Stomach (tissue), 4 donors: ENCODE measurements at regions not wholly inside any gene's neighbourhood (a gene's known extent, or its start where the extent isn't known, plus 50 kb on each side); places are given as distances from the start of the nearest gene placed in this dataset.

Experiments
- POLR2A ChIP-seq, 4 donors: fragments of 450-650 bp; IDR thresholded peaks; one replicate each; pipeline ENCODE4 v1.6.1; 2016; ENCODE audit warnings: antibody characterized with exemption in 4 of 4, control low read depth in 2 of 4, mild to moderate bottlenecking in 1 of 4, moderate library complexity in 1 of 4
- POLR2AphosphoS5 ChIP-seq, 3 donors: sonication (generic); formaldehyde crosslinking; IDR thresholded peaks; one replicate each; pipeline ENCODE4 v1.6.1; 2016; ENCODE audit warnings: antibody characterized with exemption in 3 of 3
- TF ChIP-seq, protein P1 (sequence below), 7 experiments: fragments of 450-650 bp in 4 of 7; fragments of 200-600 bp in 3 of 7; sonication (generic) in 3 of 7; IDR thresholded peaks; one replicate each; pipeline ENCODE4 v1.5.1; 2016 to 2019; ENCODE audit warnings: antibody characterized with exemption in 7 of 7, control low read depth in 2 of 7, mild to moderate bottlenecking in 1 of 7

DNA sequence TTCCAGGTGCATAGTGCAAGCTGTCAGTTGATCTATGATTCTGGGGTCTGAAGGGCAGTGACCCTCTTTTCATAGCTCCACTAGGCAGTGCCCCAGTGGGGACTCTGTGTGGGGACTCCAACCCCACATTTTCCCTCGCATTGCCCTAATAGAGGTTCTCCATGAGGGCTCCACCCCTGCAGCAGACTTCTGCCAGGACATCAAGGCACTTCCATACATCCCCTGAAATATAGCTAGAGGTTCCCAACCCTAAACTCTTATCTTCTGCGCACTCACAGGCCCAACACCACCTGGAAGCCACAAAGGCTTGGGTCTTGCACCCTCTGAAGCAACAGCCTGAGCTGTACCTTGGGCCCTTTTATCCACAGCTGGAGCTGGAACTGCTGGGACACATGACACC, 65.7 kb upstream of the PKN2 start:
- TF ChIP-seq, protein P1, sequence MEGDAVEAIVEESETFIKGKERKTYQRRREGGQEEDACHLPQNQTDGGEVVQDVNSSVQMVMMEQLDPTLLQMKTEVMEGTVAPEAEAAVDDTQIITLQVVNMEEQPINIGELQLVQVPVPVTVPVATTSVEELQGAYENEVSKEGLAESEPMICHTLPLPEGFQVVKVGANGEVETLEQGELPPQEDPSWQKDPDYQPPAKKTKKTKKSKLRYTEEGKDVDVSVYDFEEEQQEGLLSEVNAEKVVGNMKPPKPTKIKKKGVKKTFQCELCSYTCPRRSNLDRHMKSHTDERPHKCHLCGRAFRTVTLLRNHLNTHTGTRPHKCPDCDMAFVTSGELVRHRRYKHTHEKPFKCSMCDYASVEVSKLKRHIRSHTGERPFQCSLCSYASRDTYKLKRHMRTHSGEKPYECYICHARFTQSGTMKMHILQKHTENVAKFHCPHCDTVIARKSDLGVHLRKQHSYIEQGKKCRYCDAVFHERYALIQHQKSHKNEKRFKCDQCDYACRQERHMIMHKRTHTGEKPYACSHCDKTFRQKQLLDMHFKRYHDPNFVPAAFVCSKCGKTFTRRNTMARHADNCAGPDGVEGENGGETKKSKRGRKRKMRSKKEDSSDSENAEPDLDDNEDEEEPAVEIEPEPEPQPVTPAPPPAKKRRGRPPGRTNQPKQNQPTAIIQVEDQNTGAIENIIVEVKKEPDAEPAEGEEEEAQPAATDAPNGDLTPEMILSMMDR (IDR thresholded peaks at IDR 0.05): no peak
- TF ChIP-seq POLR2A (IDR thresholded peaks at IDR 0.05) (no peak), POLR2AphosphoS5 (IDR thresholded peaks at IDR 0.05) (no peak)
